ENCODE measurements at regions not wholly inside any gene's neighbourhood (a gene's known extent, or its start where the extent isn't known, plus 50 kb on each side); places are given as distances from the start of the nearest gene placed in this dataset.

DNA sequence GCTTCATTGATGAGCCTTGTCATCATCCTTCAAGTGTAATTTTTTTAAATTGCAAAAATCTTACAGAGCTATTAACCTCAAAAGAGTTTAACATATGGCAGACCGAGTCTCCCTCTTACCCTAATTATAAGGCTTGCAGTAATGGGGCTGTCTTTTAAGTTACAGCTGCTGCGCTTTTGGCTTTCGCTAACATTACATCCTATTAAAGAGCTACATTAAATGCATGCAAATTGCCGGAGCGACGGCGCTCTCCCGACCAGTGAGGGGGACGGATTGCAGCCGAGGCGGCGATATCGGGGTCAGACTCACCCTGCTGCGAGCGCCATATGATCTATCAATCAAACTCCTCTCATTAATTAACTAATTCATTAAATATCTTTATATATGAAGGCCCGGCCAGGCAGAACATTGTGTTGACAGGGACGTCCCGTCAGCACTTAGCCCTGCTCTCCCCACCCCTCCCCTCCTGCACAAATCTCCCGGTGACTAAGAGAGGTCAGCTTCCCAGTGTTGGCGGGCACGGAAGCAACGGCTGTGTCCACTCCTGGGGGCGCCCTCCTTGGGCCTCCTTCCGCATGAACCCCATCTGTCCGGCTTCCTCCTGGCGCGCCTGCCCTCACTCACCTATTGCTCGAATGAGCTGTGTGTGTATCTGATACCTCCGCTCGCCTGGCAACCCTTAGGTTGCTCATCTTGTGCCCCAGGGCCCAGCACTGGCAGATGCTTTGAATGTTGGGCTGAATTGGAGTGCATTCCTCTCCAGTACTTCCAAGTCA lies 156.0 kb upstream of the CADM1 start:
- TF ChIP-seq, protein P1, sequence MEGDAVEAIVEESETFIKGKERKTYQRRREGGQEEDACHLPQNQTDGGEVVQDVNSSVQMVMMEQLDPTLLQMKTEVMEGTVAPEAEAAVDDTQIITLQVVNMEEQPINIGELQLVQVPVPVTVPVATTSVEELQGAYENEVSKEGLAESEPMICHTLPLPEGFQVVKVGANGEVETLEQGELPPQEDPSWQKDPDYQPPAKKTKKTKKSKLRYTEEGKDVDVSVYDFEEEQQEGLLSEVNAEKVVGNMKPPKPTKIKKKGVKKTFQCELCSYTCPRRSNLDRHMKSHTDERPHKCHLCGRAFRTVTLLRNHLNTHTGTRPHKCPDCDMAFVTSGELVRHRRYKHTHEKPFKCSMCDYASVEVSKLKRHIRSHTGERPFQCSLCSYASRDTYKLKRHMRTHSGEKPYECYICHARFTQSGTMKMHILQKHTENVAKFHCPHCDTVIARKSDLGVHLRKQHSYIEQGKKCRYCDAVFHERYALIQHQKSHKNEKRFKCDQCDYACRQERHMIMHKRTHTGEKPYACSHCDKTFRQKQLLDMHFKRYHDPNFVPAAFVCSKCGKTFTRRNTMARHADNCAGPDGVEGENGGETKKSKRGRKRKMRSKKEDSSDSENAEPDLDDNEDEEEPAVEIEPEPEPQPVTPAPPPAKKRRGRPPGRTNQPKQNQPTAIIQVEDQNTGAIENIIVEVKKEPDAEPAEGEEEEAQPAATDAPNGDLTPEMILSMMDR (IDR thresholded peaks at IDR 0.05) = no peak
- TF ChIP-seq ZFX (IDR thresholded peaks at IDR 0.05; ENCODE audit: borderline replicate concordance) = no peak

Measured in 22Rv1 (cell line).